GM10248 (cell line): ENCODE measurements at regions not wholly inside any gene's neighbourhood (a gene's known extent, or its start where the extent isn't known, plus 50 kb on each side); places are given as distances from the start of the nearest gene placed in this dataset.

Experiments
- CTCF ChIA-PET: fragments of 300-600 bp; sonication (Branson Sonifier 250); formaldehyde crosslinking; extraction: SDS; loops from one replicate; lab custom pipeline; 2021; ENCODE audit warnings: antibody characterized with exemption; lab: Yijun Ruan, JAX
- POLR2A ChIA-PET: fragments of 350-650 bp; sonication (Branson Sonifier 250); formaldehyde crosslinking; extraction: SDS; loops from one replicate; lab custom pipeline; 2020; ENCODE audit warnings: antibody characterized with exemption; lab: Yijun Ruan, JAX
- DNase-seq: peaks from one replicate; pipeline ENCODE4 v3.0.0; 2012; ENCODE audit errors: extremely low spot score
- CTCF ChIP-seq: IDR thresholded peaks from 2 replicates; pipeline ENCODE4 v1.5.1; 2012; ENCODE audit warnings: mild to moderate bottlenecking, low read depth; ENCODE audit errors: extremely low read depth, missing control alignments, control extremely low read depth

GRCh38 chr12:67929384-67929772 lies 59.9 kb upstream of the IFNG-AS1 start:
- ChIA-PET CTCF (no interaction called here), POLR2A (no interaction called here)
- no peak for DNase-seq
- no peak for TF ChIP-seq CTCF

GRCh38 chr12:67937822-67938221 lies 51.4 kb upstream of the IFNG-AS1 start:
- ChIA-PET CTCF (no interaction called here), POLR2A (no interaction called here)
- no peak for TF ChIP-seq CTCF
- no peak for DNase-seq
